GM12872 (cell line): ENCODE measurements at regions not wholly inside any gene's neighbourhood (a gene's known extent, or its start where the extent isn't known, plus 50 kb on each side); places are given as distances from the start of the nearest gene placed in this dataset.

Experiments
- TF ChIP-seq, protein P1 (sequence below): IDR thresholded peaks from 3 replicates; pipeline ENCODE4 v1.5.1; 2011; ENCODE audit warnings: low read depth, mild to moderate bottlenecking, low read length, moderate library complexity; ENCODE audit not compliant: insufficient read depth

DNA sequence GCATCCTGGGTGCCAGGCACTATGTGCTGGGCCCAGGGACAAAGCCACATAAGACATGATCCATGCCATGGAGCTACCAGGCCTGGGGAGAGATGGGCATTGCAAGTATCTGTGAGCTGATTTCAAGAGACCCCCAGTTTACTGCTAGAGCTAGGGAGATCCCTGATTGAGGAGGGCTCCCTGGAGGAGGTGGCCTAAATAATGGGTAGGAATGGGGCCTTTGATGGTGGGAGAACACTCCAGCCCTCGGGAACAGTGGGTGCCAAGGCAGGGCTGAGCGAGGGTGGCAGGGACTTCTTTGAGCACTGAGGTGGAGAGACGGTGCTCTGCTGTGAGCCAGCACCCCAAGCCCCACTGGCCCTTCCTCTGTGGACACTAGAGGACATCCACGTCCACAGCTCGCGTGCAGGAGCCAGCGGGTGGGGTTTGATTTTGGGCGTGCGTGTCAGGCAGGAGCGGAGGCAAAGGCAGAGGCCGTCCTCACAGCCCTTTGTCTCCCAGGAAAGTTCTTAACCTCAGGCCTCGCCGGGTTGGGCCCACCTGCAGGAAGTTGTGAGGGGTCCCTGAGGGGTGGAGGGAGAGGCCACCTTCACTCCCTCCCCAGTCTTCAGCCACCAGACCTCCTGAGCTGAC, 52.9 kb upstream of the PPARA start:
- TF ChIP-seq, protein P1, sequence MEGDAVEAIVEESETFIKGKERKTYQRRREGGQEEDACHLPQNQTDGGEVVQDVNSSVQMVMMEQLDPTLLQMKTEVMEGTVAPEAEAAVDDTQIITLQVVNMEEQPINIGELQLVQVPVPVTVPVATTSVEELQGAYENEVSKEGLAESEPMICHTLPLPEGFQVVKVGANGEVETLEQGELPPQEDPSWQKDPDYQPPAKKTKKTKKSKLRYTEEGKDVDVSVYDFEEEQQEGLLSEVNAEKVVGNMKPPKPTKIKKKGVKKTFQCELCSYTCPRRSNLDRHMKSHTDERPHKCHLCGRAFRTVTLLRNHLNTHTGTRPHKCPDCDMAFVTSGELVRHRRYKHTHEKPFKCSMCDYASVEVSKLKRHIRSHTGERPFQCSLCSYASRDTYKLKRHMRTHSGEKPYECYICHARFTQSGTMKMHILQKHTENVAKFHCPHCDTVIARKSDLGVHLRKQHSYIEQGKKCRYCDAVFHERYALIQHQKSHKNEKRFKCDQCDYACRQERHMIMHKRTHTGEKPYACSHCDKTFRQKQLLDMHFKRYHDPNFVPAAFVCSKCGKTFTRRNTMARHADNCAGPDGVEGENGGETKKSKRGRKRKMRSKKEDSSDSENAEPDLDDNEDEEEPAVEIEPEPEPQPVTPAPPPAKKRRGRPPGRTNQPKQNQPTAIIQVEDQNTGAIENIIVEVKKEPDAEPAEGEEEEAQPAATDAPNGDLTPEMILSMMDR: no peak

DNA sequence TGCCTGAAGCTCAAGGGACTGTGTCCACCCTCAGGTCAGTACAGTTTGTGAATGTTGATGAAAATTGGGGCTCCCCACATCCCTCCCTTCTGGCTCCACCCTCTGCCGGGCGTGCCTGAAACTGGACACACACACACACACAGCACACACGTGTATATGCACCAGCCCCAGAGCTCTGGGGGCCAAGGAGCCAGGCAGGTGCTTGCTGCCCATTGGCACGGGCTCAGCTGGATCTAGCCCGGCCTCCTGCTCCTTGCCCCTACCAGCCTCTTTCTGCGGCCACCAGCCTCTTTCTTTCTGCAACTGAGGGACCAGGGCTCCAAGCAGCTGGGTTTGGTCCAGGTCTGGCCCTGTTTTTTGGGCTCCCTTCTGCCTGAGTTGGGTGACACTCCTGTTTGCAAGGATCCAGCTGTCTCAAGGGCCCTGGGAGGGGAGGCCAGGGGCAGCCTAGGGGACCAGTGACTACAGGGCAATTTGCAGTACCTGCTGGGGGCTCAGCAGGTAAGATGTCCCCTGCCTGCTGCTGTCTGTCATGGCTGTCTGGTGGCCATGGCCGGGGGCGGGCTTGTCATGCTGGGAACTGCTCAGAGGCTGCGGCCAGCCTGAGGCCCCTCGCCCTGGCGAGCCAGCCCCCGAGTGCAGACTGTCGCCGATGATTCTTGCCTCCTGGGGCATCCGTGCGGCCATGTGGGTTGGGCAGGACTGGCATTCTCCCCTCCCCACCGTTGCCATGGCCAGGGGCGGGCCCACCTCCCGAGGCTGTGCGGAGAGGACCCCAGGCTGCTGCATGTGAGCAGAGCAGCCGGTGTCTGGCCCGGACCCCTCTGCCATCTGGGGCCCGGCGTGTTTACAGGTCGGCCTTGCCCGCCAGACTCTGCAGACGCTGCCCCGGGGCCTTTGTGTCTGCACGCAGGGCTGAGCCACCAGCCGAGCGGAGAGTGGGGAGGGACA, 51.5 kb upstream of the PPARA start:
- TF ChIP-seq, protein P1: no peak

GRCh38 chr22:46099740-46100139, 50.6 kb upstream of the PPARA start:
- TF ChIP-seq, protein P1: no peak

DNA sequence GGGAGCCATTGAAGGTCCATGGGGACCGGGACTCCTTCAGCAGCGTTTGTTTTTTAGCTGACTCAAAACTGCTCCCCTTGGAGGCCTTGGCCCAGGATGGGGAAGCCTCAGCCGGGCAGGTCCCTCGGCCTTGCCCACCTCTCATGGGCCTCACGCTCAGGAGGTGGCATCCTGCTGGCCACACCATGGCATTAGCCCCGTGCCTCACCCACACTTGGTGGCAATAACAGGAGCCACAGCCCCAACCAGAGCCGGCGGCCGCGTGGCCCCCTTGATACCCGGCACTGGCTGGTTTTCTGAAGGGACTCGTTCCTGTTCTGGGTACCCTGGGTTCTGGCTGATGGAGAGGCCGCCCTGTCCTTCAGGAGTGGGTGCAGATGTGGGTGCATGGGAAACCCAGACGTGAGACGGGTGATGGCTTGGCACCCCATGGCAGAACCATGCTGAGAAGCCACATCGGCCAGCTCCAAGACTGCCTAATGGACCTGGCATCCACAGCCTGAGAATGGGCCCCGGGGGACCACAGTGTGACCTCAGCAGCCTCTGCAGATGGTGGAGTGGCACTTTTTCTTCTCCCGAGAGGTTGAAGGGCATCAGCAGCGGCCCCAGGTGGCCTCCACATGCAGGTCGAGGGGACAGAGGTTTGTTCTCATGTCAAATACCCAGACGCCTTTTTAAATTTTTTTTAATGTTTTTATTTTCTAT, 49.8 kb upstream of the PPARA start:
- TF ChIP-seq, protein P1: no peak
